Endothelial cell (in vitro differentiated cells): ENCODE measurements at regions not wholly inside any gene's neighbourhood (a gene's known extent, or its start where the extent isn't known, plus 50 kb on each side); places are given as distances from the start of the nearest gene placed in this dataset.

Experiments
- DNase-seq: peaks from one replicate; pipeline ENCODE4 v3.0.0; 2021; ENCODE audit warnings: low spot score
- H3K27ac Mint-ChIP-seq: one replicate; pipeline ENCODE4 v1.8.0; 2021; ENCODE audit warnings: mixed read lengths, inconsistent platforms; ENCODE audit not compliant: unreplicated experiment
- H3K27me3 Mint-ChIP-seq: one replicate; pipeline ENCODE4 v1.8.0; 2021; ENCODE audit warnings: mild to moderate bottlenecking, moderate library complexity, mixed read lengths, inconsistent platforms; ENCODE audit not compliant: unreplicated experiment
- H3K36me3 Mint-ChIP-seq: one replicate; pipeline ENCODE4 v1.8.0; 2021; ENCODE audit warnings: mild to moderate bottlenecking, low read depth, mixed read lengths, inconsistent platforms; ENCODE audit not compliant: unreplicated experiment
- H3K4me1 Mint-ChIP-seq: one replicate; pipeline ENCODE4 v1.8.0; 2021; ENCODE audit warnings: mild to moderate bottlenecking, mixed read lengths, inconsistent platforms; ENCODE audit not compliant: unreplicated experiment
- H3K4me3 Mint-ChIP-seq: one replicate; pipeline ENCODE4 v1.8.0; 2021; ENCODE audit warnings: mild to moderate bottlenecking, mixed read lengths, inconsistent platforms; ENCODE audit not compliant: unreplicated experiment
- H3K9me3 Mint-ChIP-seq: one replicate; pipeline ENCODE4 v1.8.0; 2021; ENCODE audit warnings: mixed read lengths, inconsistent platforms; ENCODE audit not compliant: unreplicated experiment
- TF ChIP-seq, protein P1 (sequence below): fragments of 200-600 bp; sonication (generic); IDR thresholded peaks from one replicate; pipeline ENCODE4 v1.5.0; 2021; ENCODE audit warnings: antibody characterized with exemption; ENCODE audit not compliant: unreplicated experiment

- peaks cover 1% of the 10 kb centered on the region for H3K27me3 Mint-ChIP-seq
- H3K27ac Mint-ChIP-seq: no peak overlapping the region
- no peaks in the 10 kb centered on the region for H3K36me3 Mint-ChIP-seq
- TF ChIP-seq, protein P1, sequence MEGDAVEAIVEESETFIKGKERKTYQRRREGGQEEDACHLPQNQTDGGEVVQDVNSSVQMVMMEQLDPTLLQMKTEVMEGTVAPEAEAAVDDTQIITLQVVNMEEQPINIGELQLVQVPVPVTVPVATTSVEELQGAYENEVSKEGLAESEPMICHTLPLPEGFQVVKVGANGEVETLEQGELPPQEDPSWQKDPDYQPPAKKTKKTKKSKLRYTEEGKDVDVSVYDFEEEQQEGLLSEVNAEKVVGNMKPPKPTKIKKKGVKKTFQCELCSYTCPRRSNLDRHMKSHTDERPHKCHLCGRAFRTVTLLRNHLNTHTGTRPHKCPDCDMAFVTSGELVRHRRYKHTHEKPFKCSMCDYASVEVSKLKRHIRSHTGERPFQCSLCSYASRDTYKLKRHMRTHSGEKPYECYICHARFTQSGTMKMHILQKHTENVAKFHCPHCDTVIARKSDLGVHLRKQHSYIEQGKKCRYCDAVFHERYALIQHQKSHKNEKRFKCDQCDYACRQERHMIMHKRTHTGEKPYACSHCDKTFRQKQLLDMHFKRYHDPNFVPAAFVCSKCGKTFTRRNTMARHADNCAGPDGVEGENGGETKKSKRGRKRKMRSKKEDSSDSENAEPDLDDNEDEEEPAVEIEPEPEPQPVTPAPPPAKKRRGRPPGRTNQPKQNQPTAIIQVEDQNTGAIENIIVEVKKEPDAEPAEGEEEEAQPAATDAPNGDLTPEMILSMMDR: no peak
- no peaks in the 10 kb centered on the region for H3K9me3 Mint-ChIP-seq
- no peak for DNase-seq
- H3K4me1 Mint-ChIP-seq: peaks cover 5% of the 10 kb centered on the region
- no peak overlapping the region for H3K4me3 Mint-ChIP-seq
Measured at GRCh38 chr2:829047-829446, 121.6 kb upstream of the SNTG2 start.

DNA sequence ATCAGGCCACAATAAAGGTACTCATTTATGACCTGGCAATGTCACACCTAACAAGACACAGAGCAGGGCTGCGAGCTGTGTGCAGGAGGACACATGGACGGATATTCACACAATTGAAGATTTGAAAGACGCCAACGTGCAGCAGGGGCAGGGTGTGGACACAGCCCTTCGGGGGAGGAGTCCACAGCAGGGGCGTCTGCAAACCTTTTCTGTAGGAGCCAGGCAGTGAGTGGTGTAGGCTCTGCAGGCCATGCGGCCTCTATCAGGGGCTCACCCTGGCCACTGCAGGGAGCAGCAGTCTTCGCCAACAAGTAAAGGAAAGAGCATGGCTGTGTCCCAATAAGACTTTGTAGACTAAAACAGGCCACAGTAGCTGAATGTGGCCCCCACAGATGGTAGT, 125.7 kb upstream of the SNTG2 start:
- H3K27me3 Mint-ChIP-seq: peaks cover 1% of the 10 kb centered on the region
- H3K9me3 Mint-ChIP-seq: no peaks in the 10 kb centered on the region

GRCh38 chr2:824524-824923, 126.1 kb upstream of the SNTG2 start:
- TF ChIP-seq, protein P1: no peak
- H3K27me3 Mint-ChIP-seq: peaks cover 1% of the 10 kb centered on the region

More for the DNA sequence above, 125.7 kb upstream of the SNTG2 start:
- TF ChIP-seq, protein P1: no peak
- no peak for DNase-seq
- H3K4me3 Mint-ChIP-seq: no peak overlapping the region
- H3K27ac Mint-ChIP-seq: no peak overlapping the region
- no peaks in the 10 kb centered on the region for H3K36me3 Mint-ChIP-seq
- no peaks in the 10 kb centered on the region for H3K4me1 Mint-ChIP-seq

DNA sequence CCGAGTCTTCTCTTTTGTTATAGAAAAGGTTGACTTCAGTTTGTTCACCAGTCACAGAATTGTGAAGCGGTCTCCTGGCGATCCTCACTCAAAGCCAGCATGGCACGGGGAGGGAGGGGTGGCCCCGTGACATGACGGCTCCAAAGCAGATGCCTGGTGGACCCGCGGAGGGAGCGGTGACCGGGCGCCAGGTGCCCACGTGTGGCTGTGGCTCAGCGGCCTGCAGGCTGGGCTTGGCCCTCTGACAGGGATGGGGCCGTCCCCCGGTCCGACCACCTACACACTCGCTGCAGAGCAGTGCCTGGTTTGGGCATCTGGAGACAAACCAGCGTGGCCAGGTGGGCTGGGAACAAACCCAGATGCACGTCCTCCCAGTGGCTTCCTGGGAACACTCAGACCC, 129.1 kb upstream of the SNTG2 start:
- DNase-seq: no peak
- no peak overlapping the region for H3K27ac Mint-ChIP-seq
- no peaks in the 10 kb centered on the region for H3K9me3 Mint-ChIP-seq

More at GRCh38 chr2:824524-824923, 126.1 kb upstream of the SNTG2 start:
- Mint-ChIP-seq H3K36me3 (no peaks in the 10 kb centered on the region), H3K9me3 (no peaks in the 10 kb centered on the region), H3K4me3 (no peak overlapping the region), H3K27ac (no peak overlapping the region), H3K4me1 (no peaks in the 10 kb centered on the region)
- DNase-seq: no peak

DNA sequence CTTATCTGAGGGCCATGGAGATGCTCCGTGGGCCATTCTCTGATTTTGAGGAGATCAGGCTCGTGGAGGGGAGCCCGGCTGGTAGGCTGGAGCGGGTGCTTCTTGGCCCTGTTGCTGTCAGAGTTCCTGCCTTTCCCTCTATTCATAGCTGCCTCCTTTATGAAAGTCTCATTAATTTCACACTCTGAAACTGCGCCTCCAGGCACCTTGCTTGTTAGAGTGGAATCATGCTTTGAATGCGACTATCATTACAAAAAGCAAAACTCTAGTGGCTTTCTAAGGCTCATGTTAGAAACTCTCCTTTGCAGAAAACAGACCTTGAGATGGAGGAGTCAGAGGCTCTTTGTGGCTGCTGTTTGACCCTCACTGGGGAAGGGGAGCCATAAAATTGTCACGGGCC, 131.0 kb upstream of the SNTG2 start:
- no peak for DNase-seq
- no peak overlapping the region for H3K27ac Mint-ChIP-seq
- H3K4me1 Mint-ChIP-seq: no peaks in the 10 kb centered on the region
- H3K36me3 Mint-ChIP-seq: no peaks in the 10 kb centered on the region
- H3K27me3 Mint-ChIP-seq: no peaks in the 10 kb centered on the region
- no peaks in the 10 kb centered on the region for H3K9me3 Mint-ChIP-seq
- TF ChIP-seq, protein P1: no peak
- H3K4me3 Mint-ChIP-seq: no peak overlapping the region

More for the DNA sequence above, 129.1 kb upstream of the SNTG2 start:
- no peaks in the 10 kb centered on the region for H3K36me3 Mint-ChIP-seq
- peaks cover 1% of the 10 kb centered on the region for H3K27me3 Mint-ChIP-seq
- TF ChIP-seq, protein P1: no peak
- no peaks in the 10 kb centered on the region for H3K4me1 Mint-ChIP-seq
- H3K4me3 Mint-ChIP-seq: no peak overlapping the region
